COLO668 (cell line): ENCODE measurements at regions not wholly inside any gene's neighbourhood (a gene's known extent, or its start where the extent isn't known, plus 50 kb on each side); places are given as distances from the start of the nearest gene placed in this dataset.

Experiments used
- DNase-seq: peaks from one replicate; lab custom pipeline; 2025; ENCODE audit not compliant: unreplicated experiment; lab: John Stamatoyannopoulos, UW

- no peak for DNase-seq
These were observed 58.3 kb upstream of the DOCK1 start for GRCh38 chr10:126846959-126847358.

GRCh38 chr10:126847666-126848065, 57.6 kb upstream of the DOCK1 start:
- DNase-seq: no peak

- no peak for DNase-seq
These were observed 55.6 kb upstream of the DOCK1 start for GRCh38 chr10:126849646-126850045.

- DNase-seq: no peak
These were observed 53.7 kb upstream of the DOCK1 start for GRCh38 chr10:126851414-126852108.

- no peak for DNase-seq
These were observed 50.3 kb upstream of the DOCK1 start for GRCh38 chr10:126854726-126855495.
